22Rv1 (cell line): ENCODE measurements at regions not wholly inside any gene's neighbourhood (a gene's known extent, or its start where the extent isn't known, plus 50 kb on each side); places are given as distances from the start of the nearest gene placed in this dataset.

Experiments used
- H3K27ac ChIP-seq: fragments of 450-650 bp; 2 replicates; pipeline ENCODE4 v1.5.1; 2017
- ZFX ChIP-seq: fragments of 450-650 bp; IDR thresholded peaks from 2 replicates; pipeline ENCODE4 v1.6.1; 2017; ENCODE audit warnings: antibody characterized with exemption, borderline replicate concordance
- TF ChIP-seq, protein P1 (sequence below): fragments of 450-650 bp; IDR thresholded peaks from 2 replicates; pipeline ENCODE4 v1.5.1; 2017; ENCODE audit warnings: mild to moderate bottlenecking

- TF ChIP-seq, protein P1, sequence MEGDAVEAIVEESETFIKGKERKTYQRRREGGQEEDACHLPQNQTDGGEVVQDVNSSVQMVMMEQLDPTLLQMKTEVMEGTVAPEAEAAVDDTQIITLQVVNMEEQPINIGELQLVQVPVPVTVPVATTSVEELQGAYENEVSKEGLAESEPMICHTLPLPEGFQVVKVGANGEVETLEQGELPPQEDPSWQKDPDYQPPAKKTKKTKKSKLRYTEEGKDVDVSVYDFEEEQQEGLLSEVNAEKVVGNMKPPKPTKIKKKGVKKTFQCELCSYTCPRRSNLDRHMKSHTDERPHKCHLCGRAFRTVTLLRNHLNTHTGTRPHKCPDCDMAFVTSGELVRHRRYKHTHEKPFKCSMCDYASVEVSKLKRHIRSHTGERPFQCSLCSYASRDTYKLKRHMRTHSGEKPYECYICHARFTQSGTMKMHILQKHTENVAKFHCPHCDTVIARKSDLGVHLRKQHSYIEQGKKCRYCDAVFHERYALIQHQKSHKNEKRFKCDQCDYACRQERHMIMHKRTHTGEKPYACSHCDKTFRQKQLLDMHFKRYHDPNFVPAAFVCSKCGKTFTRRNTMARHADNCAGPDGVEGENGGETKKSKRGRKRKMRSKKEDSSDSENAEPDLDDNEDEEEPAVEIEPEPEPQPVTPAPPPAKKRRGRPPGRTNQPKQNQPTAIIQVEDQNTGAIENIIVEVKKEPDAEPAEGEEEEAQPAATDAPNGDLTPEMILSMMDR = no peak
- no peak for TF ChIP-seq ZFX
- H3K27ac ChIP-seq = no peak overlapping the region
These were observed 145.3 kb upstream of the DCN start for GRCh38 chr12:91327889-91328288.

DNA sequence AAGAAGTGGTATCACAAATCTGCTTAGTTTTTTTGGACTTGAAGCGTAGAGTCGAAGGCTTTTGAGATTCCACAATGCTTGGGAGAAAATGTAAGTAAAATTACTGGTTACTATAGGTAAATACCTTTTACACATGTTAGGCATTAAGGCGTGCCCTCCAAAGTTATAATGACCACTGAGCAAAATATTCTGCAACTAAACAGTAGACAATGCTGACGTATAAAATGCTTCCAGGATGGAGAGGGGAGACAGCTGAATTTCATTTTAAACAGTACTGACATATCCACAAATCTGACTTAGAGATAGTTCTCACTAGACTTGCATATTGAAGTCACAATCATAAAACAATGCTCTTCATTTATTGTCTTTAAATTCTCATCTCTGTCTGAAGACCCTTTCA is 144.5 kb upstream of the DCN start:
- no peak overlapping the region for H3K27ac ChIP-seq
- TF ChIP-seq ZFX = no peak
- TF ChIP-seq, protein P1 = no peak

- TF ChIP-seq, protein P1 = peak; percentile 94
- TF ChIP-seq ZFX = no peak
- H3K27ac ChIP-seq = no peak overlapping the region
These were observed 143.7 kb upstream of the DCN start for GRCh38 chr12:91326058-91327027.

DNA sequence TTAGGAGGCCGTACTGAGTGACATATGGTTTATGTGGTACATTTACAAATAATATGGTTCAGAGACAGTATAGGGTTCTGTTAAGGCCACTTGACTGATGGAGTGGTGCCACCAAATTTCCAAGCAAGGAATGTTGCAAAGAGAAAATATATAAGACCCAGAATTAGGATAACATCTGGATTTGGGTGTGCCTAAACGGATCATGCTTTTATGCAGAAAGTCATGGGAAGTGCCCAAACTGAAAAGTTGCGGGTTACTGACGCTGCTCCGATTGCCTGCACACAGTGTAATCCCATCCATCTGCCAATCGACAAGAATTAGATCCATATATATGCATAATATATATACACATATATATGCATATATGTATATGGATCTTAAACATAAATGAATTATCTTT is 138.4 kb upstream of the DCN start:
- TF ChIP-seq ZFX = no peak
- TF ChIP-seq, protein P1 = no peak

DNA sequence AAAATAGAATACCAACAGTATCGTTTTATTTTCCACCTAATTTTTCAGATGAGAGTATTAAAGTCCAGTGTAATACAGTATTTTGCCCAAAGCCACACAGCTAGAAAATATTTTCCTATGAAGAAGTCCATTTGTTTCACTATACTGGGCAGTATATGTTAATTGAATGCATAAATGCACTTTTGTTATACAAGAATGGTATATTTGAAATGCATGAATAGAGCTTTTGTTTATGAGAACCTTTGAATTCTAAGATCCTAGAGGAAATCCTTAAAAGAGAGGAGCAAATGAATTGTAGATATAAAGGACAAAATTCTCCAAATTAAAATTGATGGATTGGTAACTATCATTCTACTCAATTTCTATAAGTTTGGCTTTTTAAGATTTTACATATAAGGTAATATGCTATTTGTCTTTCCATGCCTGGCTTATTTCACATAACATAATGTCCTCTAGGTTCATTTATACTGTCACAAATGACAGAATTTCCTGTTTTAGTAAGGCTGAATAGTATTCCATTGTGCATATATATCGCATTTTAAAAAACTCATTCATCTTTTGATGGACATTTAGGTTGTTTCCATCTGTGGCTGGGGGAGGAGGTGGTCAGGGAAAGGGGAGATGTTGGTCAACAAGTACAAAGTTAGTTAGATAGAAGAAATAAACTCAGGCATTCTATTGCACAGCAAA is 136.6 kb upstream of the DCN start:
- TF ChIP-seq ZFX = no peak
- TF ChIP-seq, protein P1 = no peak
- H3K27ac ChIP-seq = no peak overlapping the region

More for the DNA sequence above, 138.4 kb upstream of the DCN start:
- H3K27ac ChIP-seq = no peak overlapping the region

GRCh38 chr12:91317306-91317705 is 134.7 kb upstream of the DCN start:
- H3K27ac ChIP-seq = no peak overlapping the region
- no peak for TF ChIP-seq ZFX
- TF ChIP-seq, protein P1 = no peak

- no peak for TF ChIP-seq ZFX
- TF ChIP-seq, protein P1 = no peak
- H3K27ac ChIP-seq = no peak overlapping the region
These were observed 134.3 kb upstream of the DCN start for GRCh38 chr12:91316907-91317269.
